Vagina (tissue), 2 donors: ENCODE measurements at regions not wholly inside any gene's neighbourhood (a gene's known extent, or its start where the extent isn't known, plus 50 kb on each side); places are given as distances from the start of the nearest gene placed in this dataset.

Experiments used
- DNase-seq, 2 donors: peaks; one replicate each; pipeline ENCODE4 v3.0.0-alpha.2; 2017; ENCODE audit errors: extremely low spot score in 2 of 2
- H3K27ac ChIP-seq: fragments of 200-600 bp; sonication (generic); one replicate; pipeline ENCODE4 v1.5.1; 2019
- H3K27me3 ChIP-seq: fragments of 200-600 bp; sonication (generic); one replicate; pipeline ENCODE4 v1.5.1; 2019
- H3K36me3 ChIP-seq, 2 donors: fragments of 200-600 bp; sonication (generic); one replicate each; pipeline ENCODE4 v1.5.1; 2017 to 2019
- H3K4me1 ChIP-seq: fragments of 200-600 bp; sonication (generic); one replicate; pipeline ENCODE4 v1.5.1; 2019
- H3K4me3 ChIP-seq, 2 donors: fragments of 200-600 bp; sonication (generic); 1 replicate in 1 of 2; 2 replicates in 1 of 2; pipeline ENCODE4 v1.5.1; 2016 to 2019
- H3K9me3 ChIP-seq: fragments of 200-600 bp; sonication (generic); one replicate; pipeline ENCODE4 v1.5.1; 2019
- POLR2A ChIP-seq, 2 donors: fragments of 450-650 bp; IDR thresholded peaks; one replicate each; pipeline ENCODE4 v1.6.1; 2017; ENCODE audit warnings: antibody characterized with exemption in 2 of 2, mild to moderate bottlenecking in 2 of 2, moderate library complexity in 2 of 2
- POLR2AphosphoS5 ChIP-seq, 2 donors: sonication (generic); formaldehyde crosslinking; IDR thresholded peaks; one replicate each; pipeline ENCODE4 v1.9.0; 2017; ENCODE audit warnings: antibody characterized with exemption in 2 of 2, mild to moderate bottlenecking in 2 of 2, low read depth in 1 of 2; ENCODE audit not compliant: insufficient read depth in 1 of 2
- intact Hi-C: fragments of 100-400 bp; cut with DNase I; formaldehyde crosslinking; loops from one replicate; pipeline ENCODE4 v1.15.1; 2023
- TF ChIP-seq, protein P1 (sequence below), 3 experiments: fragments of 450-650 bp in 2 of 3; fragments of 200-600 bp in 1 of 3; sonication (generic) in 1 of 3; IDR thresholded peaks; one replicate each; pipeline ENCODE4 v1.5.1; 2017 to 2019; ENCODE audit warnings: antibody characterized with exemption in 3 of 3, mild to moderate bottlenecking in 2 of 3, moderate library complexity in 2 of 3

DNA sequence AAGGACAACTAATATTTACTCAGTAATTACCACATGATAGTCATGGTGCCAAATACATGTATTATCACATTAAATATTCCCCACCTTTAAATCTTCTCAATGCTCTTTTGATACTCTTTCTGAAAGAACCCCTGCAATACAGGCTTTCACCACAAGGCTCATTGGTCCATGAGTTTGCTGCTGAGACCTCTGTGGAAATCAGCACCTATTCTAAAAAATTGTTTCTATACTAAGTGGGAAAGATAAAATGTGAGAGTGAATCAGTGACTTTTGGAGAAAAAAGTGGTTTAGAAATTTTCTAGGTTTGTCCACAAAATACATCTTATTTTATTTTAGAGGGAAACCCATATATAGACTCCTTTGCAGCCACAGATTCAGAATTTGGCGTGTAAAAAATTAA, 257.3 kb downstream of the ZIC3 start:
- no peak for TF ChIP-seq POLR2AphosphoS5 (IDR thresholded peaks at IDR 0.05; ENCODE audit: insufficient read depth in 1 of 2, low read depth in 1 of 2)
- TF ChIP-seq POLR2A (IDR thresholded peaks at IDR 0.05) = no peak
- intact Hi-C loops = no loop called here

DNA sequence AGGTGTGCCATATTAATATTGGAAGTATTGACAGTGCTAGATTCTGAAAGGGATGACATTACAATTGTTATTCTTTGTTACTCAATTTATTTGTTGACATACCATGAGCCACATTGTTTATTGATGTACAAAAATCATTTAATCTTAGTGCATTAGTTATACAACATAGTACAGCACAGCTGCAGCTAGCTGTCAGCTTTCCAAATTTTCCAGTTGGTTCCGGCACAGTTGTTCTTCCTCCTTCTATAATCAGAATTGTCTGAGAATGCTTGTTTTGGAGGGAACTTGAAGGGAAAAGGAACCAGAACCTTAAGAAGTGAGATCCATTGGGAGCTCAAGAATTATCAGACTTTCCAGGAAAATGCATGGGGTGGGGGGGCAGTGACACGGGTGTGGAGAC, 281.4 kb downstream of the ZIC3 start:
- Histone ChIP-seq H3K27me3 (no peaks in the 10 kb centered on the region), H3K4me3 (no peak overlapping the region), H3K4me1 (no peaks in the 10 kb centered on the region), H3K36me3 (no peaks in the 10 kb centered on the region), H3K9me3 (no peaks in the 10 kb centered on the region), H3K27ac (no peak overlapping the region)
- no peak for DNase-seq
- no peak for TF ChIP-seq POLR2A (IDR thresholded peaks at IDR 0.05)
- TF ChIP-seq POLR2AphosphoS5 (IDR thresholded peaks at IDR 0.05; ENCODE audit: insufficient read depth in 1 of 2, low read depth in 1 of 2) = no peak
- TF ChIP-seq, protein P1, sequence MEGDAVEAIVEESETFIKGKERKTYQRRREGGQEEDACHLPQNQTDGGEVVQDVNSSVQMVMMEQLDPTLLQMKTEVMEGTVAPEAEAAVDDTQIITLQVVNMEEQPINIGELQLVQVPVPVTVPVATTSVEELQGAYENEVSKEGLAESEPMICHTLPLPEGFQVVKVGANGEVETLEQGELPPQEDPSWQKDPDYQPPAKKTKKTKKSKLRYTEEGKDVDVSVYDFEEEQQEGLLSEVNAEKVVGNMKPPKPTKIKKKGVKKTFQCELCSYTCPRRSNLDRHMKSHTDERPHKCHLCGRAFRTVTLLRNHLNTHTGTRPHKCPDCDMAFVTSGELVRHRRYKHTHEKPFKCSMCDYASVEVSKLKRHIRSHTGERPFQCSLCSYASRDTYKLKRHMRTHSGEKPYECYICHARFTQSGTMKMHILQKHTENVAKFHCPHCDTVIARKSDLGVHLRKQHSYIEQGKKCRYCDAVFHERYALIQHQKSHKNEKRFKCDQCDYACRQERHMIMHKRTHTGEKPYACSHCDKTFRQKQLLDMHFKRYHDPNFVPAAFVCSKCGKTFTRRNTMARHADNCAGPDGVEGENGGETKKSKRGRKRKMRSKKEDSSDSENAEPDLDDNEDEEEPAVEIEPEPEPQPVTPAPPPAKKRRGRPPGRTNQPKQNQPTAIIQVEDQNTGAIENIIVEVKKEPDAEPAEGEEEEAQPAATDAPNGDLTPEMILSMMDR (IDR thresholded peaks at IDR 0.05) = no peak
- intact Hi-C loops = no loop called here

More for the DNA sequence above, 257.3 kb downstream of the ZIC3 start:
- DNase-seq = no peak
- H3K27ac ChIP-seq = no peak overlapping the region
- no peak overlapping the region for H3K4me3 ChIP-seq
- no peaks in the 10 kb centered on the region for H3K27me3 ChIP-seq
- no peaks in the 10 kb centered on the region for H3K4me1 ChIP-seq
- H3K36me3 ChIP-seq = no peaks in the 10 kb centered on the region
- H3K9me3 ChIP-seq = no peaks in the 10 kb centered on the region

DNA sequence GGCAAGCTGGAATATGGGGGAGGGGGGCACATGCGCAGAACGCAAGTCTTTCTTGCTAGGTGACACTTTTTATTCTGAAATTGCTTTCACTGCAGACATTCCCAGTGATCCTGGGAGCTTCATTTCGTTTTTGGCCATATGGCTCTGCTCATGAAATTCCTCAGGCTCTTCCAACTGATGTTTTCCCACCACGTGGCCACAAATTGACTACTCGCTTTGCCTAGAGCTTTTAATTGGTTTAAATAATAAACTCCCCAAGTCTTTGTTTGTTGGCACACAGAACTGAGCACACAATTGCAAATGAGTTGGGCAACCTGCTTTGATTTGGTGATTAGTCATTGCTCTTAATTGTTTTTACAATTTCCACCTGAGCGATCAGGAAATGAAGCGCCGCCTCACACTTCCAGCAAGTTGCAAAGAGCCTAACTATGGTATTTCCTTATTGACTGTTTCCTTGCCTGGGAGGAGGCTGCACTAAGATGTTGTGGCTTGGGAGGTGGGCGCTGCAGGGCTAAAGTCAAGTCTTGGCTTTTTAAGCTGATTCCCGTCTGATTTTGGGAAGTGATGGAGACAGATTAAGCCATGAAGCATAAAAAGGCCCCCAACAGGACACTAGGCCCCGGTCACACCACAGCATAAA, 282.5 kb downstream of the ZIC3 start:
- H3K27ac ChIP-seq = no peak overlapping the region
- H3K4me1 ChIP-seq = no peaks in the 10 kb centered on the region
- H3K36me3 ChIP-seq = no peaks in the 10 kb centered on the region
- intact Hi-C loops = no loop called here
- no peak for TF ChIP-seq POLR2A (IDR thresholded peaks at IDR 0.05)
- no peak for TF ChIP-seq POLR2AphosphoS5 (IDR thresholded peaks at IDR 0.05; ENCODE audit: insufficient read depth in 1 of 2, low read depth in 1 of 2)
- TF ChIP-seq, protein P1 (IDR thresholded peaks at IDR 0.05) = no peak
- H3K4me3 ChIP-seq = no peak overlapping the region
- no peak for DNase-seq
- H3K9me3 ChIP-seq = no peaks in the 10 kb centered on the region
- no peaks in the 10 kb centered on the region for H3K27me3 ChIP-seq

DNA sequence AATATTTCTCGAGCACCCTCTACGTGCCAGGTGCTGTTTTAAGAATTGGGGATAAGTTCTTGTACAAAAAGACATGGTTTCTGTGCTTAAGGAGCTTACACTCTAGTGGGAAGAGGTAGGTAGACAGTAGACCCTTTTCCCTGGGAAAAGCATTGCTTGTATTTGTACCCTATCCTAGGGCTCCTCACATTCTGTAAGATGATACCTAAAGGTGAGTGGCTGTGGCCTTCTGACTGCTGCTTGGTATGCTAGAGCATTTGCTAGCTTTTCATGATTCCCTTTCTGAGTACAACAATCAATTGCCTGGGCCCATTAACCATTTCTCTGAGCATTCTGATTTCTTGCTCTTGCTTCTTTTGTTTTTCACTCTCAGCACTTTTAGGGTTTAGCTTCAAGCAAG, 286.6 kb downstream of the ZIC3 start:
- Histone ChIP-seq H3K4me1 (no peaks in the 10 kb centered on the region), H3K4me3 (no peak overlapping the region), H3K9me3 (no peaks in the 10 kb centered on the region), H3K27me3 (no peaks in the 10 kb centered on the region), H3K36me3 (no peaks in the 10 kb centered on the region), H3K27ac (no peak overlapping the region)
- intact Hi-C loops = no loop called here
- TF ChIP-seq, protein P1 (IDR thresholded peaks at IDR 0.05) = no peak
- no peak for TF ChIP-seq POLR2A (IDR thresholded peaks at IDR 0.05)
- no peak for TF ChIP-seq POLR2AphosphoS5 (IDR thresholded peaks at IDR 0.05; ENCODE audit: insufficient read depth in 1 of 2, low read depth in 1 of 2)
- DNase-seq = no peak

DNA sequence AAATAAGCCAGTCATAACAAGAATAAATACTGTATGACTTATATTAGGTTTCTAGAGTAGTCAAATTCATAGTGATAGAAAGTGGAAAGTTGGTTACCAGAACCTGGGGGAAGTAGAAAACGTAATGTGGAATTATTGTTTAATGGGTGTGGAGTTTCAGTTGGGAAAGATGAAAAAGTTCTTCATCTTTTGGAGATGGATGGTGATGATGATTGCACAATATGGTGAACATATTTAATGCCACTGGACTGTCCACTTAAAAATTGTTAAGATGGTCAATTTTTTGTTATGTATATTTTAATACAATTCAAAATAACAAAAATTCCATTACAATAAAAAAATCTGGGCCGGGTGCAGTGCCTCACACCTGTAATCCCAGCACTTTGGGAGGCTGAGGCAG, 289.6 kb downstream of the ZIC3 start:
- Histone ChIP-seq H3K36me3 (no peaks in the 10 kb centered on the region), H3K9me3 (no peaks in the 10 kb centered on the region), H3K27ac (no peak overlapping the region), H3K4me1 (no peaks in the 10 kb centered on the region), H3K27me3 (no peaks in the 10 kb centered on the region), H3K4me3 (no peak overlapping the region)
- no peak for DNase-seq
- TF ChIP-seq, protein P1 (IDR thresholded peaks at IDR 0.05) = no peak
- TF ChIP-seq POLR2A (IDR thresholded peaks at IDR 0.05) (no peak), POLR2AphosphoS5 (IDR thresholded peaks at IDR 0.05; ENCODE audit: insufficient read depth in 1 of 2, low read depth in 1 of 2) (no peak)
- intact Hi-C loops = no loop called here
